HPDE6-E6E7 (cell line): ENCODE measurements at regions not wholly inside any gene's neighbourhood (a gene's known extent, or its start where the extent isn't known, plus 50 kb on each side); places are given as distances from the start of the nearest gene placed in this dataset.
"Not testable (repeated sequence)": the region's sequence is repeated elsewhere in the genome, so short reads cannot be mapped to it uniquely, and the experiment has no call there.

Experiments
- DNase-seq: peaks from one replicate; pipeline ENCODE4 v3.0.0; 2011; ENCODE audit warnings: missing footprints; ENCODE audit errors: extremely low spot score

GRCh38 chr4:66164869-66165268, 494.6 kb upstream of the EPHA5 start:
- DNase-seq = no peak

DNA sequence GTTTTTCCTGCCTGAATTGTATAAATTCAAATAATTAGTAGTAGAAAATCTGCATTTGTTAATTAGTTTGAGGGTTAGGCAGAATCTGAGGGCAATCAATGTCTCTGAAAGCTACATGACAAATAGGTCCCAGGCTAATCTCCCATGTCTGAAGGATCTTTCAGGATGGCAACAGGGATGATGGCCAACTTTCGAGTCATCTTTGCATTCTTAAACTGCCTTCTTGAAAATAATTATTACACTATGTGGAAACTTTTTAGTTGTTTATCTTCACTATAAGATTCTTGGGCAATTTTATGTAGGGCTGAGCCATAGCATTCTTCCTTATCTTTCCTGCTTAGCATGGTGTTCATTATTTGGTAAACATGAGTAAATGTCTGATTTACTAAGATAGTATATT, 490.3 kb upstream of the EPHA5 start:
- DNase-seq = no peak

GRCh38 chr4:66157594-66157993, 487.3 kb upstream of the EPHA5 start:
- DNase-seq = no peak

DNA sequence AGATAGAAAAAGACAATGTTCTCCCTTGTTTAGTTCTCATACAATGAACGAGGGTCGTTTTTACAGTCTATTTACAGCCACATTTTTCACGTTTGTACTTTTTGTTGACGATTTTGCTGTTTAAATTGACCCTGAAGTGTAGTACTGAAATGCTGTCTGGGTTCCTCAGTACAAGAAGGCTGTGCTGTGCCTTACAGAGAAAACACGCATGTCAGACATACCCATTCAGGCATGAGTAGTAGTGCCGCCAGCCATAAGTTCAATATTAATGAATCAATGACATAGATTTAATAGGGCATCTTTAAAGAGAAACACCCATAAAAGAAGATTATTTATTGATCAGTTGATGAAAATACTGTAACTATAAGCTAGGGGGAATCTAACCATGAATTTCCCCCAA, 459.8 kb upstream of the EPHA5 start:
- DNase-seq = no peak

DNA sequence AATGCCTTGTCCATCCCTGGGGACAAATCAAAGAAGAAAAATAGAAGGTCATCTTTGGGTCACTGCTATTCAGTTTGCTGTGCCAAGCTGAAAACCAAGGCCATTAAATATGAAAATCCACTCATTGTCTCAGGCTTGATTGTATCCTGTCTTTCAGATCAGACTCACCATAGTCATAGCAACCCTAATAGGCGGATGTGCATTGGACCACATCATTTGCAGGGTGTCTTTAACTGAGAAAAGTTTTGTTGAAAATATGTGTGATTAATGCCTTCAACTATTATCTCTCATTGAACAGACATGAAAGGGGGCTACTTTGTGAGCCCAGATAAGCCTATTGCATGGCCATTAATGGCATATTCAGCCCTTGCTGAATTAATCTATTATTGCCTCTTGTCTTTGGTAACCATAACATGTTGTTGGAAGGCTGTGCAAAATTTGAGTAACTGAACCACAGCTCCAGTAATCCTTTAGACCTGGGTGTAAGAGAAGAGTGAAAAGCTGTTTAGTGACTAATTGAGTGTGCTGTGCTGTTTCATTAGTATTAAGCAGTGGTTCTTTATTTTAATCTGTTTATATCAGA, 453.6 kb upstream of the EPHA5 start:
- DNase-seq = no peak

GRCh38 chr4:66123190-66123589, 452.9 kb upstream of the EPHA5 start:
- DNase-seq = no peak

GRCh38 chr4:66115231-66115630, 444.9 kb upstream of the EPHA5 start:
- not testable (repeated sequence) for DNase-seq

DNA sequence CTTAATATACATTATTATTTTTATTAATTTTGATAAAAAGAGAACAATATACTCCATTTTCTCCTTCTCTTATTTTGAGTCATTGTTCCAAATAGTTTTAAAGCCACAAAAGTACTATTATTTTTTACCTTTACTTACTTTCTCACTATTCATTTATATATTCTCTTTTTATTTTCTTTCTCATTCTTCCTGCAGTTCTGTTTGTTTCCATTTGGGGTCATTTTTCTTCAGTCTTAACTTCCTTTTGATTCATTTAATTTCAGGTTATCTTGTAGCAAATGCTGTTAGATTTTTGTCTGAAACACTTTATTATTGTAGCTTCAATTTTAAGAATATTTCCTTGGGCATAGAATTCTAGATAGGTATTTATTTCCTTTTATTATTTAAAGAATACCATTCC, 438.6 kb upstream of the EPHA5 start:
- DNase-seq = no peak

DNA sequence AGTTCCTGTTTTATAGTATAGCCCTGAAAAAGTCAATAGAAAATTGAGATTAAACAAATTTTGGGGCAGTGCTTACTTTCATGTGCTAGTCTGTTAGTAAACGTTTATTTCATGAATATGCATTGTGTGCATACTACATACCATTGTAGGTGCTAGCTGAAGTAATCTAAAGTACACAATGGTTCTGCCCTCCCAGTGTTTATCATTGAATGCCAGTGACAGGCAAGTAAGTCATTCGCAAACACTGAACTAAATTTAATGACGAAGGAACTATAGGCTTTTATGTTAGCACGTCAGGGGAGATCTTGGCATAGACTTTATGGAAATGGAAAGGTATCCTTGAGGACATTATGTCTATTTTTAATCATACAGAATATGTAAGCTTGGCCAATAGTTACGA, 426.9 kb upstream of the EPHA5 start:
- no peak for DNase-seq

DNA sequence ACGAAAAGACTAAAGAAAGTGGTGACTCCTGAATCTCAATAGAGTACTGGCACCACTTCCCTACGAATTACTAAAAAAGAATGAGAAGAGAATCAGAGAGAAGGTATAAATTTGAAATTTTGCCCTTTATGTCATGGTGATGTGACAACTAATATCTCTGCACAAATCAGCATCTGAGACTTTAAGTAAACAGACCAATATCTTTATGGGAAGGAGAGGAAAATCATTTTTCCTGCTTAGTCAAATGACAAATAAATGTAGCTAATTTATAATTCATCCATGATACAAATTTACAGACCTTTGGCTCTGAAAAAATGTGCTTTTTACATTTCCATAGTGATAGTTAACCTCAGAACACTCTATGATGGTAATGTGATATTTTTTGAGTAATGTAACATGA, 424.8 kb upstream of the EPHA5 start:
- DNase-seq = no peak

DNA sequence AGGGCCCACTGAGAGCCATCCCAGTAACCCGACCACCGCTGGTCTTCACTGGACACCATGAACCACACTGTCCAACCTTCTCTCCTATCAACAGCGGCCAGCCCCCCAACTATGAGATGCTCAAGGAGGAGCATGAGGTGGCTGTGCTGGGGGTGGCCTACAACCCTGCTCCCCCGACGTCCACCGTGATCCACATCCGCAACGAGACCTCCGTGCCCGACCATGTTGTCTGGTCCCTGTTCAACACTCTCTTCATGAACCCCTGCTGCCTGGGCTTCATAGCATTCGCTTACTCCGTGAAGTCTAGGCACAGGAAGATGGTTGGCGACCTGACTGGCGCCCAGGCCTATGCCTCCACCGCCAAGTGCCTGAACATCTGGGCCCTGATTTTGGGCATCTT, 423.8 kb upstream of the EPHA5 start:
- no peak for DNase-seq

- no peak for DNase-seq
These were observed 421.5 kb upstream of the EPHA5 start for GRCh38 chr4:66091786-66092185.

- no peak for DNase-seq
These were observed 403.7 kb upstream of the EPHA5 start for GRCh38 chr4:66073961-66074360.

GRCh38 chr4:66071911-66072310, 401.6 kb upstream of the EPHA5 start:
- DNase-seq = no peak

GRCh38 chr4:66062921-66063320, 392.6 kb upstream of the EPHA5 start:
- no peak for DNase-seq

- DNase-seq = no peak
These were observed 391.8 kb upstream of the EPHA5 start for GRCh38 chr4:66062044-66062443.

GRCh38 chr4:66059556-66059955, 389.3 kb upstream of the EPHA5 start:
- DNase-seq = no peak

- no peak for DNase-seq
These were observed 388.8 kb upstream of the EPHA5 start for GRCh38 chr4:66059136-66059535.

DNA sequence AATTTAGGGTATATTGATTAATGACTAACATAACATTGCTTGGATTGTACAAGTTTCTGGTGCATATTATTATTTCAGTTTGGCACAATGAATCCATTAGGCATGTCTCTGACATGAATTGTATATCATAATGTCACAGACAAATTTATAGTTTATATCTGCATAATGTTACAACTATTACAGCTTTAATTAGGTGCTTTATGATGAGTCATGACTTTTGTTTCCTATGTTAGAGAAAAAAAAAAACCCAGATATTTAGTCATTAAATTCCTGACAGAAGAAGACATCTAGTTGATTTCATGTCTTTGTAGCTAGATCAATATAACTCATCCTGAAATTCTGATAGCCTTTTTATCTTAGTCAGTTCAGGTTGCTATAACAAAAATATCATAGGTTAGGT, 385.7 kb upstream of the EPHA5 start:
- no peak for DNase-seq

DNA sequence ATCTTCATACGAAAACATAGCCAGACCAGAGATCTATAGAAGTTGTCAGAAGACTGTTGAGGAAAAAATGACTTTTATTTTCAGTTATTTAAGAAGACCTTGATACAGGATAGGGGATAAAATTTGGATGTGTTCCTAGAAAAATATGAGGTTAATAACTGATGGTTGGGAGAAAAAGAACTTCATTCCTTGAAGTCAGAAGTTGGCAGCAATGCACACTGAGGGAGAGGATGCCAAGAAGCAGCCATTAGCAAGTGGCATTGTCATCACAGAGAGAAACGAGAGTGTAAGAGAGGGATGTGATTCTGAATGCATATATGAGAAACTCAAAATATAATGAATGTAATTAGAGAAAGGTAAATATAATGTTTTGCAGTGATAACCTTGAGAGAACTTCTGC, 382.1 kb upstream of the EPHA5 start:
- no peak for DNase-seq

- no peak for DNase-seq
These were observed 378.6 kb upstream of the EPHA5 start for GRCh38 chr4:66048861-66049260.

GRCh38 chr4:66045913-66046312, 375.6 kb upstream of the EPHA5 start:
- DNase-seq = no peak

- DNase-seq = no peak
These were observed 365.4 kb upstream of the EPHA5 start for GRCh38 chr4:66035701-66036100.

GRCh38 chr4:66034671-66035070, 364.4 kb upstream of the EPHA5 start:
- no peak for DNase-seq

DNA sequence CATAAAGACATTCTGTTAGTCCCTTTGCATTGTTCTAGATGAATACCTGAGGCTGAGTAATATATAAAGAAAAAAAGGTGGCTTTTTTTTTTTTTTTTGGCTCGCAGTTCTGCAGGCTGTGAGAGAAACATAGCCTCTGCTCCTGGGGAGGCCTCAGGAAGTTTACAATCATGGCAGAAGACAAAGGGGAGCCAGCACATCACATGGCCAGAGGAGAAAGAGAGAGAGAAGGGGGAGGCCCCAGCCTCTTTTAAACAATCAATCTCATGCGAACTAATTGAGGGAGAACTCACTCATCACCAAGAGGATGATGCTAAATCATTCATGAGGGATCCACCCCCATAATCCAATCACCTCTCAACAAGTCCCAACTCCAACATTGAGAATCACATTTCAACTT, 364.0 kb upstream of the EPHA5 start:
- DNase-seq = no peak
